GM12878 (cell line): ENCODE measurements at regions not wholly inside any gene's neighbourhood (a gene's known extent, or its start where the extent isn't known, plus 50 kb on each side); places are given as distances from the start of the nearest gene placed in this dataset.

Experiments used
- ATAC-seq: fragments of 200-7000 bp; cut with Tn5 transposase; 3 replicates; pipeline ENCODE4 v1.9.1; 2020; ENCODE audit warnings: mild to moderate bottlenecking, moderate library complexity
- BruUV-seq: library from RNA; stranded (reverse); fragments of 400-500 nt; replicated peaks from 2 replicates; lab custom pipeline; 2021; lab: Mats Ljungman, UMichigan
- CTCF ChIA-PET: fragments of 300-600 bp; sonication (Branson Sonifier 250); formaldehyde crosslinking; extraction: SDS; loops from one replicate; lab custom pipeline; 2021; ENCODE audit warnings: inconsistent platforms; lab: Yijun Ruan, JAX
- POLR2A ChIA-PET: fragments of 350-600 bp; formaldehyde crosslinking; extraction: SDS; loops from one replicate; lab custom pipeline; 2021; ENCODE audit warnings: inconsistent platforms; lab: Charles Lee
- RAD21 ChIA-PET: fragments of 300-600 bp; sonication (Branson Sonifier 250); formaldehyde crosslinking; loops from one replicate; lab custom pipeline; 2023; ENCODE audit warnings: antibody characterized with exemption; ENCODE audit not compliant: unreplicated experiment; lab: Charles Lee
- SMC1A ChIA-PET: fragments of 300-600 bp; sonication (Branson Sonifier 250); formaldehyde crosslinking; loops from one replicate; lab custom pipeline; 2023; ENCODE audit not compliant: unreplicated experiment, uncharacterized antibody; lab: Charles Lee
- DNase-seq: peaks from one replicate; pipeline ENCODE4 v3.0.0-alpha.2; 2011; ENCODE audit warnings: low read depth, low spot score
- FAIRE-seq: peaks from 3 replicates; lab custom pipeline; 2011; peaks lifted over from hg19 to GRCh38; lab: Jason Lieb, UNC
- H2AFZ ChIP-seq: 2 replicates; pipeline ENCODE4 v1.6.0; 2011; ENCODE audit warnings: low read depth, low read length, control low read depth; ENCODE audit not compliant: control insufficient read depth
- H3K27ac ChIP-seq: 2 replicates; pipeline ENCODE4 v1.5.1; 2011; ENCODE audit warnings: control low read depth; ENCODE audit not compliant: control insufficient read depth, insufficient read depth
- H3K27me3 ChIP-seq, 2 experiments: replicated peaks in 1 of 2; 2 replicates each; pipeline versions ENCODE4 v1.6.0 to v1.6.1; 2011; ENCODE audit warnings: low read length in 1 of 2; ENCODE audit not compliant: control insufficient read depth in 2 of 2, insufficient read depth in 2 of 2
- H3K36me3 ChIP-seq, 2 experiments: 2 replicates each; pipeline ENCODE4 v1.5.1; 2011; ENCODE audit warnings: low read length in 1 of 2; ENCODE audit not compliant: control insufficient read depth in 2 of 2, insufficient read depth in 2 of 2
- H3K4me1 ChIP-seq: 2 replicates; pipeline ENCODE4 v1.6.1; 2011; ENCODE audit warnings: mild to moderate bottlenecking, low read length, moderate library complexity, mixed read lengths; ENCODE audit not compliant: control insufficient read depth, insufficient read depth
- H3K4me2 ChIP-seq: 2 replicates; pipeline ENCODE4 v1.6.0; 2011; ENCODE audit warnings: control low read depth; ENCODE audit not compliant: control insufficient read depth, insufficient read depth
- H3K4me3 ChIP-seq: fragments of 200-600 bp; sonication (generic); 2 replicates; pipeline ENCODE4 v1.5.1; 2016
- H3K79me2 ChIP-seq: 2 replicates; pipeline ENCODE4 v1.6.0; 2011; ENCODE audit warnings: low read length; ENCODE audit not compliant: control insufficient read depth, insufficient read depth
- H3K9ac ChIP-seq: 2 replicates; pipeline ENCODE4 v1.8.0; 2011; ENCODE audit warnings: low read length, control low read depth, mixed read lengths; ENCODE audit not compliant: control insufficient read depth, insufficient read depth
- H3K9me3 ChIP-seq: replicated peaks from 3 replicates; pipeline ENCODE4 v1.5.1; 2011; ENCODE audit warnings: mild to moderate bottlenecking, low read length; ENCODE audit not compliant: control insufficient read depth, insufficient read depth
- H4K20me1 ChIP-seq: 2 replicates; pipeline ENCODE4 v1.6.0; 2011; ENCODE audit not compliant: control insufficient read depth, insufficient read depth
- ATF2 ChIP-seq: IDR thresholded peaks from 2 replicates; pipeline ENCODE4 v1.6.1; 2012; ENCODE audit warnings: low read length, inconsistent platforms
- CEBPZ ChIP-seq: fragments of 150-350 bp; IDR thresholded peaks from 2 replicates; pipeline ENCODE4 v1.6.1; 2016; ENCODE audit warnings: low read depth, low read length
- ETV6 ChIP-seq, 2 experiments: fragments of 450-650 bp in 1 of 2; IDR thresholded peaks in 1 of 2; conservative IDR thresholded peaks in 1 of 2; 2 replicates each; pipeline ENCODE4 v1.6.1; 2014; ENCODE audit warnings: antibody characterized with exemption in 1 of 2, borderline replicate concordance in 1 of 2, low read depth in 1 of 2, mild to moderate bottlenecking in 1 of 2, moderate library complexity in 1 of 2
- HCFC1 ChIP-seq: fragments of 150-350 bp; IDR thresholded peaks from 2 replicates; pipeline ENCODE4 v1.6.1; 2014; ENCODE audit warnings: low read length
- IRF3 ChIP-seq: fragments of 450-650 bp; IDR thresholded peaks from 2 replicates; pipeline ENCODE4 v1.6.1; 2014; ENCODE audit warnings: mild to moderate bottlenecking
- NFIC ChIP-seq: IDR thresholded peaks from 2 replicates; pipeline ENCODE4 v1.6.1; 2012; ENCODE audit warnings: low read depth, mild to moderate bottlenecking, inconsistent platforms, low read length, moderate library complexity
- PAX5 ChIP-seq: IDR thresholded peaks from 2 replicates; pipeline ENCODE4 v1.6.1; 2011; ENCODE audit warnings: low read depth, low read length, borderline replicate concordance
- REST ChIP-seq: IDR thresholded peaks from 2 replicates; pipeline ENCODE4 v1.6.1; 2012; ENCODE audit warnings: mild to moderate bottlenecking, low read depth, low read length
- RUNX3 ChIP-seq: IDR thresholded peaks from 2 replicates; pipeline ENCODE4 v1.6.1; 2012; ENCODE audit warnings: low read length, inconsistent platforms
- STAT3 ChIP-seq: IDR thresholded peaks from 2 replicates; pipeline ENCODE4 v1.6.1; 2011; ENCODE audit warnings: low read depth, low read length, improper control_type of control experiment
- WGBS: methylation state at CpG from one replicate; pipeline ENCODE4 v1.1.6; 2016; ENCODE audit warnings: low lambda C conversion rate; ENCODE audit not compliant: insufficient replicate concordance, insufficient coverage; ENCODE audit errors: missing lambda C conversion rate; 5-methylcytosine and 5-hydroxymethylcytosine counted together
- in situ Hi-C: fragments of 300-500 bp; cut with MboI; formaldehyde crosslinking; loops from 9 replicates; pipeline ENCODE4 v1.14.3; 2018; ENCODE audit warnings: mixed read lengths
- intact Hi-C: fragments of 100-400 bp; cut with micrococcal nuclease; formaldehyde crosslinking; loops from one replicate; pipeline ENCODE4 v1.14.2; 2022; ENCODE audit not compliant: unreplicated experiment

- no peak overlapping the region for H3K4me2 ChIP-seq
- no peaks in the 10 kb centered on the region for H3K9me3 ChIP-seq
- RAD21 ChIA-PET: no interaction called here
- H3K27ac ChIP-seq: no peak overlapping the region
- 12% methylated on average over 2 of the region's 2 CpGs for WGBS
- H3K9ac ChIP-seq: no peak overlapping the region
- H3K4me1 ChIP-seq: no peaks in the 10 kb centered on the region
- in situ Hi-C loops: no loop called here
- CTCF ChIA-PET: no interaction called here
- H3K79me2 ChIP-seq: no peaks in the 10 kb centered on the region
- no peak for TF ChIP-seq ETV6 (conservative IDR thresholded peaks at IDR 0.05 in 1 of 2, IDR thresholded peaks at IDR 0.05 in 1 of 2; ENCODE audit: borderline replicate concordance in 1 of 2, low read depth in 1 of 2)
- no peak for TF ChIP-seq REST
- no peak for TF ChIP-seq PAX5
- no peak for TF ChIP-seq IRF3
- no peak for TF ChIP-seq NFIC
- TF ChIP-seq CEBPZ: no peak
- no peak for TF ChIP-seq HCFC1
- no peak for TF ChIP-seq STAT3
- no peak for TF ChIP-seq ATF2
- TF ChIP-seq RUNX3: no peak
- H3K4me3 ChIP-seq: no peak overlapping the region
- no peaks in the 10 kb centered on the region for H3K36me3 ChIP-seq
- no TSS peak for BruUV-seq
- no peaks in the 10 kb centered on the region for H3K27me3 ChIP-seq
- FAIRE-seq (no peak), ATAC-seq (no peak), DNase-seq (no peak)
- intact Hi-C loops: no loop called here
- POLR2A ChIA-PET: no interaction called here
- SMC1A ChIA-PET: no interaction called here
- H4K20me1 ChIP-seq: no peaks in the 10 kb centered on the region
- no peak overlapping the region for H2AFZ ChIP-seq
Measured at GRCh38 chr2:139835101-139835500, 1054.9 kb upstream of the NXPH2 start.
